IMR-90 (cell line): ENCODE measurements at regions not wholly inside any gene's neighbourhood (a gene's known extent, or its start where the extent isn't known, plus 50 kb on each side); places are given as distances from the start of the nearest gene placed in this dataset.

Experiments used
- ATAC-seq: fragments of 200-7000 bp; cut with Tn5 transposase; 2 replicates; pipeline ENCODE4 v1.9.1; 2020; ENCODE audit warnings: low read depth, mild to moderate bottlenecking, moderate library complexity
- BruUV-seq: library from RNA; stranded (reverse); fragments of 400-500 nt; replicated peaks from 2 replicates; lab custom pipeline; 2021; lab: Mats Ljungman, UMichigan
- CTCF ChIA-PET: fragments of 300-600 bp; formaldehyde crosslinking; extraction: SDS; loops from one replicate; lab custom pipeline; 2021; ENCODE audit warnings: antibody characterized with exemption; lab: Yijun Ruan, JAX
- POLR2A ChIA-PET: fragments of 300-600 bp; sonication (Branson Sonifier 250); formaldehyde crosslinking; loops from one replicate; lab custom pipeline; 2022; ENCODE audit warnings: antibody characterized with exemption; ENCODE audit not compliant: unreplicated experiment; lab: Charles Lee
- DNase-seq: peaks from one replicate; pipeline ENCODE4 v3.0.0; 2013
- H2AFZ ChIP-seq: replicated peaks from 2 replicates; pipeline ENCODE3; 2013; ENCODE audit warnings: low read length, mild to moderate bottlenecking; ENCODE audit not compliant: poor library complexity
- H2AK5ac ChIP-seq: 2 replicates; pipeline ENCODE4 v1.6.1; 2013; ENCODE audit warnings: low read depth, low read length, inconsistent platforms
- H2AK9ac ChIP-seq: replicated peaks from 2 replicates; pipeline ENCODE3; 2013; ENCODE audit warnings: mild to moderate bottlenecking, low read depth, low read length, moderate library complexity; ENCODE audit not compliant: poor library complexity
- H2BK120ac ChIP-seq: 2 replicates; pipeline ENCODE4 v1.6.1; 2013; ENCODE audit warnings: low read depth, low read length, inconsistent platforms
- H2BK15ac ChIP-seq: 3 replicates; pipeline ENCODE4 v1.6.1; 2013; ENCODE audit warnings: low read depth, low read length, inconsistent platforms
- H2BK20ac ChIP-seq: 2 replicates; pipeline ENCODE4 v1.6.1; 2013; ENCODE audit warnings: low read depth, mild to moderate bottlenecking, inconsistent platforms, low read length, moderate library complexity
- H2BK5ac ChIP-seq: 2 replicates; pipeline ENCODE4 v1.6.1; 2013; ENCODE audit warnings: mild to moderate bottlenecking, low read depth, low read length, inconsistent platforms; ENCODE audit not compliant: poor library complexity, severe bottlenecking
- H3K14ac ChIP-seq: replicated peaks from 2 replicates; pipeline ENCODE4 v1.6.1; 2013; ENCODE audit warnings: low read depth, low read length, inconsistent platforms
- H3K18ac ChIP-seq: 2 replicates; pipeline ENCODE4 v1.6.1; 2013; ENCODE audit warnings: low read depth, low read length, control low read depth
- H3K23ac ChIP-seq: 2 replicates; pipeline ENCODE4 v1.6.1; 2013; ENCODE audit warnings: low read depth, low read length, inconsistent platforms
- H3K27ac ChIP-seq: 2 replicates; pipeline ENCODE4 v1.5.1; 2013; ENCODE audit warnings: mild to moderate bottlenecking, control low read depth, low read length; ENCODE audit not compliant: insufficient read depth
- H3K27me3 ChIP-seq: 2 replicates; pipeline ENCODE4 v1.6.1; 2013; ENCODE audit warnings: low read length; ENCODE audit not compliant: control insufficient read depth, insufficient read depth
- H3K36me3 ChIP-seq: 2 replicates; pipeline ENCODE4 v1.6.1; 2013; ENCODE audit warnings: low read length, mixed read lengths; ENCODE audit not compliant: control insufficient read depth, insufficient read depth
- H3K4ac ChIP-seq: 2 replicates; pipeline ENCODE4 v1.6.1; 2013; ENCODE audit warnings: low read depth, low read length, inconsistent platforms
- H3K4me1 ChIP-seq: 2 replicates; pipeline ENCODE4 v1.6.1; 2013; ENCODE audit warnings: low read length, mixed read lengths; ENCODE audit not compliant: control insufficient read depth, insufficient read depth
- H3K4me2 ChIP-seq: 2 replicates; pipeline ENCODE4 v1.6.1; 2013; ENCODE audit warnings: low read depth, mild to moderate bottlenecking, control low read depth, low read length, moderate library complexity
- H3K4me3 ChIP-seq: 2 replicates; pipeline ENCODE4 v1.5.1; 2013; ENCODE audit warnings: low read depth, mild to moderate bottlenecking, control low read depth, low read length, moderate library complexity; ENCODE audit not compliant: insufficient read depth
- H3K56ac ChIP-seq: 2 replicates; pipeline ENCODE4 v1.6.1; 2013; ENCODE audit warnings: low read length, inconsistent platforms; ENCODE audit not compliant: insufficient read depth; ENCODE audit errors: extremely low read depth
- H3K79me1 ChIP-seq, 2 experiments: 2 replicates each; pipeline ENCODE4 v1.6.1; 2013; ENCODE audit warnings: low read length in 2 of 2, inconsistent platforms in 1 of 2, low read depth in 1 of 2
- H3K9ac ChIP-seq: 2 replicates; pipeline ENCODE4 v1.6.1; 2013; ENCODE audit warnings: low read depth, low read length, control low read depth
- H3K9me1 ChIP-seq: 2 replicates; pipeline ENCODE4 v1.6.1; 2013; ENCODE audit warnings: low read length, inconsistent platforms; ENCODE audit not compliant: insufficient read depth
- H3K9me3 ChIP-seq: 2 replicates; pipeline ENCODE4 v1.6.1; 2013; ENCODE audit warnings: low read length; ENCODE audit not compliant: control insufficient read depth, insufficient read depth
- H4K20me1 ChIP-seq: 2 replicates; pipeline ENCODE4 v1.6.1; 2013; ENCODE audit warnings: low read length, inconsistent platforms; ENCODE audit not compliant: insufficient read depth
- H4K5ac ChIP-seq: 2 replicates; pipeline ENCODE4 v1.6.1; 2013; ENCODE audit warnings: mild to moderate bottlenecking, low read depth, low read length, control low read depth
- H4K8ac ChIP-seq, 2 experiments: 2 replicates each; pipeline ENCODE4 v1.6.1; 2013; ENCODE audit warnings: low read depth in 2 of 2, low read length in 2 of 2, control low read depth in 1 of 2, inconsistent platforms in 1 of 2
- H4K91ac ChIP-seq: 2 replicates; pipeline ENCODE4 v1.6.1; 2013; ENCODE audit warnings: low read depth, low read length, inconsistent platforms; ENCODE audit not compliant: insufficient read depth
- BHLHE40 ChIP-seq: fragments of 150-350 bp; IDR thresholded peaks from 2 replicates; pipeline ENCODE4 v1.6.1; 2016; ENCODE audit warnings: mild to moderate bottlenecking, low read depth, low read length
- CEBPB ChIP-seq: IDR thresholded peaks from 2 replicates; pipeline ENCODE4 v1.6.1; 2012; ENCODE audit warnings: low read depth, low read length, improper control_type of control experiment
- CHD1 ChIP-seq: IDR thresholded peaks from 2 replicates; pipeline ENCODE4 v1.6.1; 2012; ENCODE audit warnings: low read depth, low read length, improper control_type of control experiment
- CTCF ChIP-seq: conservative IDR thresholded peaks from 2 replicates; pipeline ENCODE4 v1.5.1; 2012; ENCODE audit warnings: mild to moderate bottlenecking, low read depth, low read length, improper control_type of control experiment
- FOS ChIP-seq: fragments of 150-350 bp; IDR thresholded peaks from 2 replicates; pipeline ENCODE4 v1.6.1; 2016; ENCODE audit warnings: low read depth, low read length
- MAFK ChIP-seq: IDR thresholded peaks from 2 replicates; pipeline ENCODE4 v1.6.1; 2012; ENCODE audit warnings: low read depth, low read length, improper control_type of control experiment
- MAZ ChIP-seq: IDR thresholded peaks from 2 replicates; pipeline ENCODE4 v1.6.1; 2012; ENCODE audit warnings: low read depth, mild to moderate bottlenecking, low read length, improper control_type of control experiment, moderate library complexity, borderline replicate concordance
- MXI1 ChIP-seq: IDR thresholded peaks from 2 replicates; pipeline ENCODE4 v1.6.1; 2012; ENCODE audit warnings: low read depth, mild to moderate bottlenecking, low read length, moderate library complexity, borderline replicate concordance
- NFE2L2 ChIP-seq: fragments of 150-350 bp; IDR thresholded peaks from 2 replicates; pipeline ENCODE4 v1.6.1; 2016; ENCODE audit warnings: low read depth, mild to moderate bottlenecking, low read length
- POLR2A ChIP-seq: IDR thresholded peaks from 2 replicates; pipeline ENCODE4 v1.6.1; 2012; ENCODE audit warnings: mild to moderate bottlenecking, low read depth, low read length
- RAD21 ChIP-seq: IDR thresholded peaks from 2 replicates; pipeline ENCODE4 v1.6.1; 2012; ENCODE audit warnings: low read length, improper control_type of control experiment
- RCOR1 ChIP-seq: IDR thresholded peaks from 2 replicates; pipeline ENCODE4 v1.6.1; 2012; ENCODE audit warnings: mild to moderate bottlenecking, low read length, improper control_type of control experiment; ENCODE audit not compliant: insufficient replicate concordance
- RFX5 ChIP-seq: IDR thresholded peaks from 2 replicates; pipeline ENCODE4 v1.8.0; 2012; ENCODE audit warnings: low read depth, mild to moderate bottlenecking, low read length, moderate library complexity
- SMC3 ChIP-seq: fragments of 150-350 bp; IDR thresholded peaks from 2 replicates; pipeline ENCODE4 v1.6.1; 2016; ENCODE audit warnings: low read depth, mild to moderate bottlenecking, antibody characterized with exemption, low read length, moderate library complexity
- WGBS, 2 experiments: methylation state at CpG; one replicate each; pipeline versions ENCODE4 v1.1.5 to v1.1.7; 2013; ENCODE audit warnings: missing lambda C conversion rate in 2 of 2; ENCODE audit not compliant: insufficient read length in 1 of 2; ENCODE audit errors: extremely low coverage in 2 of 2; 5-methylcytosine and 5-hydroxymethylcytosine counted together
- dilution Hi-C: fragments of 300-500 bp; cut with HindIII; formaldehyde crosslinking; loops from one replicate; pipeline ENCODE4 v1.14.3; 2018; ENCODE audit warnings: low sequenced_read_pairs; ENCODE audit not compliant: unreplicated experiment
- in situ Hi-C: fragments of 300-500 bp; cut with MboI; formaldehyde crosslinking; loops from 3 replicates; pipeline ENCODE4 v1.14.3; 2019; ENCODE audit warnings: low sequenced_read_pairs, inconsistent platforms, mixed read lengths
- intact Hi-C: fragments of 100-400 bp; cut with micrococcal nuclease; formaldehyde crosslinking; loops from 2 replicates; pipeline ENCODE4 v1.10.0; 2022

- H3K79me1 ChIP-seq: no peaks in the 10 kb centered on the region
- H2BK5ac ChIP-seq: no peak overlapping the region
- ATAC-seq: no peak
- WGBS, 2 experiments: 48% methylated on average over 5 of the region's 9 CpGs; no CpG with 5 or more reads in 1 of the 2 experiments
- no peak overlapping the region for H3K56ac ChIP-seq
- TF ChIP-seq SMC3 (no peak), FOS (no peak), CHD1 (no peak), RCOR1 (no peak), MXI1 (no peak), POLR2A (no peak), MAZ (no peak), RFX5 (no peak), CTCF (no peak), MAFK (no peak), NFE2L2 (no peak), BHLHE40 (no peak), CEBPB (no peak), RAD21 (no peak)
- H3K27ac ChIP-seq: no peak overlapping the region
- H4K20me1 ChIP-seq: no peaks in the 10 kb centered on the region
- H3K27me3 ChIP-seq: no peaks in the 10 kb centered on the region; the same call in 1 of the 2 replicates
- no peak overlapping the region for H4K8ac ChIP-seq
- H3K4me1 ChIP-seq: no peaks in the 10 kb centered on the region
- no peak overlapping the region for H2BK20ac ChIP-seq
- no peak overlapping the region for H4K5ac ChIP-seq
- H3K4ac ChIP-seq: no peak overlapping the region
- no peak overlapping the region for H3K23ac ChIP-seq
- no peak overlapping the region for H2AK5ac ChIP-seq
- intact Hi-C loops (no loop called here), dilution Hi-C loops (no loop called here), in situ Hi-C loops (no loop called here)
- no peaks in the 10 kb centered on the region for H3K9me1 ChIP-seq
- H3K14ac ChIP-seq: no peak overlapping the region
- no peak overlapping the region for H2BK15ac ChIP-seq
- BruUV-seq: no TSS peak
- no peak overlapping the region for H2BK120ac ChIP-seq
- POLR2A ChIA-PET: no interaction called here
- no peak overlapping the region for H3K18ac ChIP-seq
- no peak overlapping the region for H2AFZ ChIP-seq
- H2AK9ac ChIP-seq: no peak overlapping the region
- no peak overlapping the region for H3K9ac ChIP-seq
- no peak for DNase-seq
- no peaks in the 10 kb centered on the region for H3K9me3 ChIP-seq
- H3K36me3 ChIP-seq: no peaks in the 10 kb centered on the region
- no peak overlapping the region for H4K91ac ChIP-seq
- CTCF ChIA-PET: no interaction called here
- H3K4me3 ChIP-seq: no peak overlapping the region
- no peak overlapping the region for H3K4me2 ChIP-seq
Observed at GRCh38 chr12:94831081-94831751, 172.3 kb downstream of the NDUFA12 start.
